ENCODE measurements at regions not wholly inside any gene's neighbourhood (a gene's known extent, or its start where the extent isn't known, plus 50 kb on each side); places are given as distances from the start of the nearest gene placed in this dataset.

DNA sequence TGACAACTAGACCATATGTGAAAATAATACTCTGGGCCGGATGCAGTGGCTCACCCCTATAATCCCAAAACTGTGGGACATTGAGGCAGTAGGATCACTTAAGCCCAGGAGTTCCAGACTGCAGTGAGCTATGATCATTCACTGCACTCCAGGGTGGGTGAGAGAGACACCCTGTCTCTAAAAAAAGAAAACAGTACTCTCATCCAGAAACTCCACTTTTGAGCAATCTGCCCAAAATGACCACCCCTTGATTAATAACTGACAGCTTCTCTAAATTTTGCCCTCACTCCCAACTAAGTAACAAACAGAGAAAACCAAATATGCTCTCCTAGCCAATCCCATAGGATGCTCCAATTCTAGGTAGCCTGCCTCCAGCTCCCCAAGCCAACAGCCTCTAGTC, 62.5 kb upstream of the AKR1E2 start (continued):
- TF ChIP-seq, protein P1, sequence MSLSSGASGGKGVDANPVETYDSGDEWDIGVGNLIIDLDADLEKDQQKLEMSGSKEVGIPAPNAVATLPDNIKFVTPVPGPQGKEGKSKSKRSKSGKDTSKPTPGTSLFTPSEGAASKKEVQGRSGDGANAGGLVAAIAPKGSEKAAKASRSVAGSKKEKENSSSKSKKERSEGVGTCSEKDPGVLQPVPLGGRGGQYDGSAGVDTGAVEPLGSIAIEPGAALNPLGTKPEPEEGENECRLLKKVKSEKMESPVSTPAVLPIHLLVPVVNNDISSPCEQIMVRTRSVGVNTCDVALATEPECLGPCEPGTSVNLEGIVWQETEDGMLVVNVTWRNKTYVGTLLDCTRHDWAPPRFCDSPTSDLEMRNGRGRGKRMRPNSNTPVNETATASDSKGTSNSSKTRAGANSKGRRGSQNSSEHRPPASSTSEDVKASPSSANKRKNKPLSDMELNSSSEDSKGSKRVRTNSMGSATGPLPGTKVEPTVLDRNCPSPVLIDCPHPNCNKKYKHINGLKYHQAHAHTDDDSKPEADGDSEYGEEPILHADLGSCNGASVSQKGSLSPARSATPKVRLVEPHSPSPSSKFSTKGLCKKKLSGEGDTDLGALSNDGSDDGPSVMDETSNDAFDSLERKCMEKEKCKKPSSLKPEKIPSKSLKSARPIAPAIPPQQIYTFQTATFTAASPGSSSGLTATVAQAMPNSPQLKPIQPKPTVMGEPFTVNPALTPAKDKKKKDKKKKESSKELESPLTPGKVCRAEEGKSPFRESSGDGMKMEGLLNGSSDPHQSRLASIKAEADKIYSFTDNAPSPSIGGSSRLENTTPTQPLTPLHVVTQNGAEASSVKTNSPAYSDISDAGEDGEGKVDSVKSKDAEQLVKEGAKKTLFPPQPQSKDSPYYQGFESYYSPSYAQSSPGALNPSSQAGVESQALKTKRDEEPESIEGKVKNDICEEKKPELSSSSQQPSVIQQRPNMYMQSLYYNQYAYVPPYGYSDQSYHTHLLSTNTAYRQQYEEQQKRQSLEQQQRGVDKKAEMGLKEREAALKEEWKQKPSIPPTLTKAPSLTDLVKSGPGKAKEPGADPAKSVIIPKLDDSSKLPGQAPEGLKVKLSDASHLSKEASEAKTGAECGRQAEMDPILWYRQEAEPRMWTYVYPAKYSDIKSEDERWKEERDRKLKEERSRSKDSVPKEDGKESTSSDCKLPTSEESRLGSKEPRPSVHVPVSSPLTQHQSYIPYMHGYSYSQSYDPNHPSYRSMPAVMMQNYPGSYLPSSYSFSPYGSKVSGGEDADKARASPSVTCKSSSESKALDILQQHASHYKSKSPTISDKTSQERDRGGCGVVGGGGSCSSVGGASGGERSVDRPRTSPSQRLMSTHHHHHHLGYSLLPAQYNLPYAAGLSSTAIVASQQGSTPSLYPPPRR (CRISPR knock-in tag; IDR thresholded peaks at IDR 0.05; ENCODE audit: borderline replicate concordance) = no peak
- TF ChIP-seq NFATC3 (IDR thresholded peaks at IDR 0.05) (no peak), ZC3H8 (IDR thresholded peaks at IDR 0.05) (no peak), TFAM (CRISPR knock-in tag; conservative IDR thresholded peaks at IDR 0.05) (no peak), SIRT6 (IDR thresholded peaks at IDR 0.05; ENCODE audit: low read depth, low read length) (no peak)

- WGBS (ENCODE audit: insufficient coverage, low coverage, missing lambda C conversion rate) = 0% methylated on average over 1 of the region's 1 CpG
- Histone ChIP-seq H3K9me1 (ENCODE audit: control insufficient read depth, insufficient read depth, low read length) (no peaks in the 10 kb centered on the region), H3K27ac (ENCODE audit: extremely low read depth, low read depth, low read length) (no peak overlapping the region), H3K4me2 (ENCODE audit: insufficient read depth, low read length) (no peak overlapping the region), H3K4me3 (no peak overlapping the region), H3K9ac (ENCODE audit: insufficient read depth in 1 of 2, low read depth in 2 of 2, low read length in 2 of 2) (no peak overlapping the region), H3K79me2 (ENCODE audit: control insufficient read depth, insufficient read depth, low read length) (no peaks in the 10 kb centered on the region), H3K9me3 (replicated peaks; ENCODE audit: control insufficient read depth, insufficient read depth, low read depth, low read length) (no peaks in the 10 kb centered on the region), H3K36me3 (ENCODE audit: control insufficient read depth, insufficient read depth, low read length) (no peaks in the 10 kb centered on the region), H3K27me3 (ENCODE audit: control insufficient read depth in 2 of 2, insufficient read depth in 2 of 2, low read length in 2 of 2) (peaks cover 16 to 17% of the 10 kb centered on the region in 2 experiments; a peak in 3 of 5 replicates), H4K20me1 (replicated peaks; ENCODE audit: control insufficient read depth, insufficient read depth, low read length) (no peaks in the 10 kb centered on the region), H2AFZ (ENCODE audit: low read depth, low read length) (no peak overlapping the region), H3K4me1 (replicated peaks in 1 of 2; ENCODE audit: control insufficient read depth in 2 of 2, insufficient read depth in 2 of 2, low read length in 2 of 2) (no peaks in the 10 kb centered on the region)
- DNase-seq (ENCODE audit: extremely low read depth in 1 of 4, low spot score in 3 of 4) = no peak
- ATAC-seq = no peak
- CTCF ChIA-PET (ENCODE audit: low intra/inter-chr PET ratio) = no interaction called here
- POLR2A ChIA-PET = no interaction called here
- intact Hi-C loops (cut with micrococcal nuclease) (no loop called here), in situ Hi-C loops (cut with MboI) (loop anchor here (25.0 kb wide), 1 partner anchor 1546 kb away; no protein-coding TSS in a partner anchor)
- no TSS peak for BruUV-seq (replicated peaks)
- no peak for FAIRE-seq
- TF ChIP-seq RFX5 (IDR thresholded peaks at IDR 0.05; ENCODE audit: low read depth, low read length) (no peak), CXXC5 (CRISPR knock-in tag; IDR thresholded peaks at IDR 0.05) (no peak), ZC3H8 (IDR thresholded peaks at IDR 0.05) (no peak), ZNF121 (CRISPR knock-in tag; conservative IDR thresholded peaks at IDR 0.05) (no peak)
- TF ChIP-seq, protein P2, sequence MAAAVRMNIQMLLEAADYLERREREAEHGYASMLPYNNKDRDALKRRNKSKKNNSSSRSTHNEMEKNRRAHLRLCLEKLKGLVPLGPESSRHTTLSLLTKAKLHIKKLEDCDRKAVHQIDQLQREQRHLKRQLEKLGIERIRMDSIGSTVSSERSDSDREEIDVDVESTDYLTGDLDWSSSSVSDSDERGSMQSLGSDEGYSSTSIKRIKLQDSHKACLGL (CRISPR knock-in tag; IDR thresholded peaks at IDR 0.05; ENCODE audit: borderline replicate concordance, poor library complexity, severe bottlenecking) = no peak
- TF ChIP-seq, protein P3, sequence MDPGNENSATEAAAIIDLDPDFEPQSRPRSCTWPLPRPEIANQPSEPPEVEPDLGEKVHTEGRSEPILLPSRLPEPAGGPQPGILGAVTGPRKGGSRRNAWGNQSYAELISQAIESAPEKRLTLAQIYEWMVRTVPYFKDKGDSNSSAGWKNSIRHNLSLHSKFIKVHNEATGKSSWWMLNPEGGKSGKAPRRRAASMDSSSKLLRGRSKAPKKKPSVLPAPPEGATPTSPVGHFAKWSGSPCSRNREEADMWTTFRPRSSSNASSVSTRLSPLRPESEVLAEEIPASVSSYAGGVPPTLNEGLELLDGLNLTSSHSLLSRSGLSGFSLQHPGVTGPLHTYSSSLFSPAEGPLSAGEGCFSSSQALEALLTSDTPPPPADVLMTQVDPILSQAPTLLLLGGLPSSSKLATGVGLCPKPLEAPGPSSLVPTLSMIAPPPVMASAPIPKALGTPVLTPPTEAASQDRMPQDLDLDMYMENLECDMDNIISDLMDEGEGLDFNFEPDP (CRISPR knock-in tag; IDR thresholded peaks at IDR 0.05) = no peak
- TF ChIP-seq, protein P4, sequence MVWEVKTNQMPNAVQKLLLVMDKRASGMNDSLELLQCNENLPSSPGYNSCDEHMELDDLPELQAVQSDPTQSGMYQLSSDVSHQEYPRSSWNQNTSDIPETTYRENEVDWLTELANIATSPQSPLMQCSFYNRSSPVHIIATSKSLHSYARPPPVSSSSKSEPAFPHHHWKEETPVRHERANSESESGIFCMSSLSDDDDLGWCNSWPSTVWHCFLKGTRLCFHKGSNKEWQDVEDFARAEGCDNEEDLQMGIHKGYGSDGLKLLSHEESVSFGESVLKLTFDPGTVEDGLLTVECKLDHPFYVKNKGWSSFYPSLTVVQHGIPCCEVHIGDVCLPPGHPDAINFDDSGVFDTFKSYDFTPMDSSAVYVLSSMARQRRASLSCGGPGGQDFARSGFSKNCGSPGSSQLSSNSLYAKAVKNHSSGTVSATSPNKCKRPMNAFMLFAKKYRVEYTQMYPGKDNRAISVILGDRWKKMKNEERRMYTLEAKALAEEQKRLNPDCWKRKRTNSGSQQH (CRISPR knock-in tag; IDR thresholded peaks at IDR 0.05) = no peak
Observed at GRCh38 chr10:4758256-4758655, 67.8 kb upstream of the AKR1E2 start.

Data from K562 (cell line).